Esophagus muscularis mucosa (tissue), 4 donors: ENCODE measurements at regions not wholly inside any gene's neighbourhood (a gene's known extent, or its start where the extent isn't known, plus 50 kb on each side); places are given as distances from the start of the nearest gene placed in this dataset.

Source experiments
- DNase-seq: peaks from one replicate; pipeline ENCODE4 v3.0.0-alpha.2; 2017; ENCODE audit errors: extremely low spot score
- H3K27ac ChIP-seq, 4 donors: fragments of 200-600 bp; sonication (generic); replicated peaks in 1 of 4; 1 replicate in 3 of 4; 2 replicates in 1 of 4; pipeline ENCODE4 v1.5.1; 2016 to 2019; ENCODE audit warnings: mild to moderate bottlenecking in 1 of 4
- H3K27me3 ChIP-seq, 4 donors: fragments of 200-600 bp; sonication (generic); one replicate each; pipeline versions ENCODE4 v1.5.1 to v1.6.0; 2016 to 2019
- H3K36me3 ChIP-seq, 4 donors: fragments of 200-600 bp; sonication (generic); one replicate each; pipeline ENCODE4 v1.5.1; 2016 to 2019
- H3K4me1 ChIP-seq, 4 donors: fragments of 200-600 bp; sonication (generic); one replicate each; pipeline ENCODE4 v1.5.1; 2016 to 2019
- H3K4me3 ChIP-seq, 4 donors: fragments of 200-600 bp; sonication (generic); 1 replicate in 2 of 4; 2 replicates in 2 of 4; pipeline ENCODE4 v1.5.1; 2016 to 2019; ENCODE audit warnings: mild to moderate bottlenecking in 4 of 4, moderate library complexity in 1 of 4
- H3K9me3 ChIP-seq, 4 donors: fragments of 200-600 bp; sonication (generic); 1 replicate in 3 of 4; 2 replicates in 1 of 4; pipeline ENCODE4 v1.5.1; 2016 to 2019
- EP300 ChIP-seq: sonication (generic); formaldehyde crosslinking; IDR thresholded peaks from one replicate; pipeline ENCODE4 v1.6.1; 2017; ENCODE audit warnings: antibody characterized with exemption
- POLR2A ChIP-seq: fragments of 450-650 bp; IDR thresholded peaks from one replicate; pipeline ENCODE4 v1.6.1; 2017; ENCODE audit warnings: antibody characterized with exemption, moderate library complexity, mild to moderate bottlenecking, low read depth
- POLR2AphosphoS5 ChIP-seq, 2 donors: sonication (generic); formaldehyde crosslinking; IDR thresholded peaks; one replicate each; pipeline ENCODE4 v1.6.1; 2017; ENCODE audit warnings: antibody characterized with exemption in 2 of 2
- WGBS: methylation state at CpG from one replicate; pipeline ENCODE4 v1.1.5; 2018; 5-methylcytosine and 5-hydroxymethylcytosine counted together
- intact Hi-C: fragments of 100-400 bp; cut with DNase I; formaldehyde crosslinking; loops from one replicate; pipeline ENCODE4 v1.15.1; 2023
- TF ChIP-seq, protein P1 (sequence below), 3 experiments: fragments of 200-600 bp in 2 of 3; fragments of 450-650 bp in 1 of 3; sonication (generic) in 2 of 3; IDR thresholded peaks; one replicate each; pipeline ENCODE4 v1.5.1; 2017 to 2019; ENCODE audit warnings: antibody characterized with exemption in 3 of 3, mild to moderate bottlenecking in 2 of 3, moderate library complexity in 1 of 3

DNA sequence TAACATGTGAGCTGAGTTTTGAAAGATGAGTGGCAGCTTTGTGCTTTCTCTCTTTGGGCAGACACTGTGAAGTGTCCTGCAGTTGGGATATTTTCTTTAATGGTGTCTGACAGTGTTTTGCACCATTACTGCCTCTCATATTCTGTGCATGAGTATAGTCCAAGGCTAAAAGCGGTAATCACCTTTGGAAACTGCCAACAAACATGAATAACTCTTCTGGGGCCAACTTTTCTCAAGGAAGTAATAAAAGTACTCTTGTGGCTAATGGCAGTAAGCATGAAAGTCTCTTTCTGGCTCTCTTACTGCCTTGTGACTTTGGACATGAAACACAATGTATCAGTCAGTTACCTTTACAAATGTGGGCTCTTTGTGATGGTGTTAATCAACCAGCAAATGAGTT lies 91.7 kb upstream of the SOX4 start:
- Histone ChIP-seq H3K27ac (no peak overlapping the region), H3K4me1 (no peaks in the 10 kb centered on the region), H3K9me3 (no peaks in the 10 kb centered on the region), H3K4me3 (no peak overlapping the region), H3K27me3 (no peaks in the 10 kb centered on the region), H3K36me3 (no peaks in the 10 kb centered on the region)
- no peak for TF ChIP-seq POLR2A
- no peak for TF ChIP-seq POLR2AphosphoS5 (IDR thresholded peaks at IDR 0.05)
- TF ChIP-seq EP300, result no peak
- TF ChIP-seq, protein P1, sequence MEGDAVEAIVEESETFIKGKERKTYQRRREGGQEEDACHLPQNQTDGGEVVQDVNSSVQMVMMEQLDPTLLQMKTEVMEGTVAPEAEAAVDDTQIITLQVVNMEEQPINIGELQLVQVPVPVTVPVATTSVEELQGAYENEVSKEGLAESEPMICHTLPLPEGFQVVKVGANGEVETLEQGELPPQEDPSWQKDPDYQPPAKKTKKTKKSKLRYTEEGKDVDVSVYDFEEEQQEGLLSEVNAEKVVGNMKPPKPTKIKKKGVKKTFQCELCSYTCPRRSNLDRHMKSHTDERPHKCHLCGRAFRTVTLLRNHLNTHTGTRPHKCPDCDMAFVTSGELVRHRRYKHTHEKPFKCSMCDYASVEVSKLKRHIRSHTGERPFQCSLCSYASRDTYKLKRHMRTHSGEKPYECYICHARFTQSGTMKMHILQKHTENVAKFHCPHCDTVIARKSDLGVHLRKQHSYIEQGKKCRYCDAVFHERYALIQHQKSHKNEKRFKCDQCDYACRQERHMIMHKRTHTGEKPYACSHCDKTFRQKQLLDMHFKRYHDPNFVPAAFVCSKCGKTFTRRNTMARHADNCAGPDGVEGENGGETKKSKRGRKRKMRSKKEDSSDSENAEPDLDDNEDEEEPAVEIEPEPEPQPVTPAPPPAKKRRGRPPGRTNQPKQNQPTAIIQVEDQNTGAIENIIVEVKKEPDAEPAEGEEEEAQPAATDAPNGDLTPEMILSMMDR (IDR thresholded peaks at IDR 0.05), result no peak
- 84% methylated on average over 1 of the region's 1 CpG for WGBS
- no peak for DNase-seq
- intact Hi-C loops, result no loop called here

DNA sequence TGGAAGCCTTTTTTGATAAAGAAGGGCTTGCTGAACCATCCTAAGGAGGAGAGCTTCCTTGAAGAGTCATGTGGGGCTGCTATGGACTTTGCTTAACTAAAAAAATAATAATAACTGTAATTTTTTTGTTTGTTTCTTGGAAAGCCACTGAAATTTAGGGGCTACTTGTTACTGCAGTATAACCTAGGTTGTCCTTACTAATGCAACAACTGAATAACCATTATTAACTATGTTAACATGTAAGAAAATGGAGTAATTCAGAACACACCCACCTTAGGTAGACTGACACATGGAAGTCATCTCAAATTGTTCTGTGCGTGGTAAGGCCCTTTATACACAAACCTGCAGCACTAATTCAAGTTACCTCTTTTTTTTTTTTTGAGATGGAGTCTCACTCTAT lies 90.9 kb upstream of the SOX4 start:
- Histone ChIP-seq H3K27me3 (no peaks in the 10 kb centered on the region), H3K27ac (no peak overlapping the region), H3K36me3 (no peaks in the 10 kb centered on the region), H3K9me3 (no peaks in the 10 kb centered on the region), H3K4me3 (no peak overlapping the region), H3K4me1 (no peaks in the 10 kb centered on the region)
- DNase-seq, result no peak
- intact Hi-C loops, result no loop called here
- TF ChIP-seq EP300 (no peak), POLR2A (no peak)
- 100% methylated on average over 1 of the region's 1 CpG for WGBS

DNA sequence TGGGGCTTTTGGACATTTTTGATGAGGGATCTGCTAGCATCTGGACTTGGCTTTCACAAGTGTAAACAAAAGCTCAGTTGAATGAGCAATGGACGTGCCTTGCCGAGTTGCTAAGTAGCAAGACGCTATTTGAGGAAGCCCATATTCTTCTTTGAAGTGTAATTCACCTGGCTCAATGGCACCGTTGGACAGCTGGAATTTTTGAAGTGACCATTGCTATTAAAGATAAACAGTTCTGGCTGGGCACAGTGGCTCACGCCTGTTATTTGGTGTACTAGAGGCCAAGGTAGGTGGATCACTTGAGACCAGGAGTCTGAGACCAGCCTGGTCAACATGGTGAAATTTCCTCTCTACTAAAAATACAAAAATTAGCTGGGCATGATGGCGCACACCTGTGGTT lies 88.8 kb upstream of the SOX4 start:
- DNase-seq, result no peak
- Histone ChIP-seq H3K4me1 (no peaks in the 10 kb centered on the region), H3K27me3 (no peaks in the 10 kb centered on the region), H3K27ac (no peak overlapping the region), H3K4me3 (no peak overlapping the region), H3K9me3 (no peaks in the 10 kb centered on the region), H3K36me3 (no peaks in the 10 kb centered on the region)
- TF ChIP-seq POLR2AphosphoS5 (IDR thresholded peaks at IDR 0.05) (no peak), POLR2A (no peak), EP300 (no peak)
- TF ChIP-seq, protein P1 (IDR thresholded peaks at IDR 0.05), result no peak
- 58% methylated on average over 6 of the region's 6 CpGs for whole genome bisulfite sequencing
- intact Hi-C loops, result no loop called here

DNA sequence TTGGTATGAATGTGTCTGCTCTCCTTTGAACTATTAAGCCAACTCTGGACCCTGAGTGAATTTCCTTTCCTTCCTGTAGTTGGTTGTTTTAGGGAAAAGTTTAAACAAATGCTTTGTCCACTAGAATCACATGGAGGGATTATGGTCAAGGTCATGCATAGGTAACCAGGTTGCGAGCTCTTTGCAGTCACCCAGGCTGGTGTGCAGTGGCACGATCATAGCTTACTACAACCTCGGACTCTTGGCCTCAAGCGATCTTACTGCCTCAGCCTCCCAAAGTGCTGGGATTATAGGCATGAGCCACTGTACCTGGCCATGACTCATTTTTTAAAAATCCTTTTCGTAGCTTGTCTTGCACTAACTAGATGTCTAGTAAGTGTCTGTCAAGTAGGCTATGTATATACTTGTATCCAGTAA lies 88.0 kb upstream of the SOX4 start:
- Histone ChIP-seq H3K4me3 (no peak overlapping the region), H3K9me3 (no peaks in the 10 kb centered on the region), H3K4me1 (no peaks in the 10 kb centered on the region), H3K36me3 (no peaks in the 10 kb centered on the region), H3K27me3 (no peaks in the 10 kb centered on the region), H3K27ac (no peak overlapping the region)
- TF ChIP-seq, protein P1 (IDR thresholded peaks at IDR 0.05), result no peak
- TF ChIP-seq POLR2A (no peak), POLR2AphosphoS5 (IDR thresholded peaks at IDR 0.05) (no peak), EP300 (no peak)
- WGBS, result 94% methylated on average over 5 of the region's 5 CpGs
- intact Hi-C loops, result no loop called here
- no peak for DNase-seq

DNA sequence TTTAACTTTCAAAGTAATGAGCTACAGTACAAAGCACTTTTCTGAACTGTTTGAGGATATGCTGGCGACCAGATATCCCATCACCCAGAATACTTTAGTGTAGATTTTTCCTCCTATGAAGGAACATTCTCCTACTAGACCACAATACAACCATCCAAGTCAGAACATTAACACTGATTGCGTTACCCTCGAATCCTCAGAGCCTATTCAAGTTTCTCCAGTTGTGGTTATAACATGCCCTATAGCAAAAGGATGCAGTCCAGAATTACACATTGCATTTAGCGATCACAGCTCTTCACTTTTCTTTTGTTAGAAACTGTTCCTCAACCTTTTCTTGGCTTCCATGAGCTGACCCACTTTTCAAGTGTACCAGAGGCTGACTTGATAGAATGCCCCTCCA lies 87.4 kb upstream of the SOX4 start:
- no peak overlapping the region for H3K4me3 ChIP-seq
- no peak for DNase-seq
- H3K9me3 ChIP-seq, result no peaks in the 10 kb centered on the region
- 98% methylated on average over 4 of the region's 4 CpGs for WGBS
- intact Hi-C loops, result no loop called here
- H3K27me3 ChIP-seq, result no peaks in the 10 kb centered on the region
- no peaks in the 10 kb centered on the region for H3K36me3 ChIP-seq
- TF ChIP-seq POLR2A (no peak), EP300 (no peak), POLR2AphosphoS5 (IDR thresholded peaks at IDR 0.05) (no peak)
- TF ChIP-seq, protein P1 (IDR thresholded peaks at IDR 0.05), result no peak
- H3K4me1 ChIP-seq, result no peaks in the 10 kb centered on the region
- no peak overlapping the region for H3K27ac ChIP-seq
